OCI-LY7 (cell line): ENCODE measurements at regions not wholly inside any gene's neighbourhood (a gene's known extent, or its start where the extent isn't known, plus 50 kb on each side); places are given as distances from the start of the nearest gene placed in this dataset.

Source experiments
- BruUV-seq: library from RNA; stranded (reverse); fragments of 400-500 nt; replicated peaks from 2 replicates; lab custom pipeline; 2021; lab: Mats Ljungman, UMichigan
- CTCF ChIA-PET: fragments of 300-600 bp; sonication (Branson Sonifier 250); formaldehyde crosslinking; loops from one replicate; lab custom pipeline; 2022; ENCODE audit warnings: antibody characterized with exemption; ENCODE audit not compliant: unreplicated experiment; lab: Charles Lee
- POLR2A ChIA-PET: fragments of 300-600 bp; sonication (Branson Sonifier 250); formaldehyde crosslinking; loops from one replicate; lab custom pipeline; 2022; ENCODE audit warnings: antibody characterized with exemption; lab: Charles Lee
- DNase-seq: peaks from one replicate; pipeline ENCODE4 v3.0.0-alpha.2; 2015; ENCODE audit warnings: low spot score
- H2AFZ ChIP-seq: fragments of 200-600 bp; sonication (generic), shearing (Covaris generic); 2 replicates; pipeline ENCODE4 v1.6.1; 2014; ENCODE audit warnings: mild to moderate bottlenecking, antibody characterized with exemption, low read length, moderate library complexity
- H3K27ac ChIP-seq: fragments of 200-600 bp; sonication (generic); 2 replicates; pipeline ENCODE4 v1.5.1; 2014; ENCODE audit warnings: mixed run types, low read depth, mild to moderate bottlenecking, moderate library complexity, low read length, inconsistent platforms; ENCODE audit not compliant: poor library complexity, severe bottlenecking
- H3K36me3 ChIP-seq: fragments of 200-600 bp; sonication (generic); 2 replicates; pipeline ENCODE4 v1.6.1; 2014; ENCODE audit warnings: mild to moderate bottlenecking, antibody characterized with exemption, low read length, moderate library complexity, mixed read lengths; ENCODE audit not compliant: insufficient read depth
- H3K4me1 ChIP-seq: fragments of 200-600 bp; sonication (generic); 2 replicates; pipeline ENCODE4 v1.5.1; 2014; ENCODE audit warnings: mild to moderate bottlenecking, low read length; ENCODE audit not compliant: insufficient read depth, poor library complexity, severe bottlenecking
- H3K4me2 ChIP-seq: fragments of 200-600 bp; sonication (generic); 2 replicates; pipeline ENCODE4 v1.6.1; 2014; ENCODE audit warnings: mild to moderate bottlenecking, low read length
- H3K4me3 ChIP-seq: fragments of 200-600 bp; sonication (generic); 2 replicates; pipeline ENCODE4 v1.5.1; 2014; ENCODE audit warnings: mild to moderate bottlenecking, low read depth, low read length; ENCODE audit not compliant: poor library complexity, severe bottlenecking
- H3K79me2 ChIP-seq: fragments of 200-600 bp; sonication (generic); 2 replicates; pipeline ENCODE4 v1.6.1; 2016; ENCODE audit warnings: low read depth, mild to moderate bottlenecking, low read length, moderate library complexity, mixed read lengths; ENCODE audit not compliant: insufficient read depth
- H3K9me2 ChIP-seq: fragments of 200-600 bp; sonication (generic); 2 replicates; pipeline ENCODE4 v1.6.1; 2016; ENCODE audit warnings: mild to moderate bottlenecking, low read length, mixed read lengths; ENCODE audit not compliant: insufficient read depth
- H3K9me3 ChIP-seq: fragments of 200-600 bp; sonication (generic); 2 replicates; pipeline ENCODE4 v1.6.1; 2014; ENCODE audit warnings: mild to moderate bottlenecking, mixed run types, low read length, mixed read lengths
- H4K20me1 ChIP-seq: fragments of 200-600 bp; sonication (generic); 2 replicates; pipeline ENCODE4 v1.6.1; 2014; ENCODE audit warnings: mild to moderate bottlenecking, antibody characterized with exemption, low read length, moderate library complexity, mixed read lengths; ENCODE audit not compliant: insufficient read depth
- CTCF ChIP-seq: fragments of 200-600 bp; sonication (generic); conservative IDR thresholded peaks from 2 replicates; pipeline ENCODE4 v1.5.1; 2014; ENCODE audit warnings: mild to moderate bottlenecking, antibody characterized with exemption, low read length, moderate library complexity, mixed read lengths
- EZH2phosphoT487 ChIP-seq: fragments of 200-600 bp; sonication (generic); IDR thresholded peaks from 2 replicates; pipeline ENCODE4 v1.6.1; 2018; ENCODE audit warnings: low read depth, borderline replicate concordance, mild to moderate bottlenecking, mixed run types, antibody characterized with exemption, low read length, moderate library complexity, mixed read lengths
- intact Hi-C: fragments of 100-400 bp; cut with micrococcal nuclease; formaldehyde crosslinking; loops from one replicate; pipeline ENCODE4 v1.10.0; 2022; ENCODE audit not compliant: unreplicated experiment

- Histone ChIP-seq H3K4me2 (no peak overlapping the region), H4K20me1 (no peaks in the 10 kb centered on the region), H3K4me1 (no peaks in the 10 kb centered on the region), H3K79me2 (no peaks in the 10 kb centered on the region), H3K9me3 (no peaks in the 10 kb centered on the region), H3K9me2 (no peaks in the 10 kb centered on the region), H3K4me3 (no peak overlapping the region), H3K36me3 (no peaks in the 10 kb centered on the region), H3K27ac (no peak overlapping the region), H2AFZ (no peak overlapping the region)
- CTCF ChIA-PET: no interaction called here
- POLR2A ChIA-PET: no interaction called here
- TF ChIP-seq EZH2phosphoT487 (no peak), CTCF (no peak)
- no TSS peak for BruUV-seq
- intact Hi-C loops: no loop called here
- no peak for DNase-seq
Observed at GRCh38 chr6:27651371-27651732, 178.4 kb upstream of the ZNF184 start.

DNA sequence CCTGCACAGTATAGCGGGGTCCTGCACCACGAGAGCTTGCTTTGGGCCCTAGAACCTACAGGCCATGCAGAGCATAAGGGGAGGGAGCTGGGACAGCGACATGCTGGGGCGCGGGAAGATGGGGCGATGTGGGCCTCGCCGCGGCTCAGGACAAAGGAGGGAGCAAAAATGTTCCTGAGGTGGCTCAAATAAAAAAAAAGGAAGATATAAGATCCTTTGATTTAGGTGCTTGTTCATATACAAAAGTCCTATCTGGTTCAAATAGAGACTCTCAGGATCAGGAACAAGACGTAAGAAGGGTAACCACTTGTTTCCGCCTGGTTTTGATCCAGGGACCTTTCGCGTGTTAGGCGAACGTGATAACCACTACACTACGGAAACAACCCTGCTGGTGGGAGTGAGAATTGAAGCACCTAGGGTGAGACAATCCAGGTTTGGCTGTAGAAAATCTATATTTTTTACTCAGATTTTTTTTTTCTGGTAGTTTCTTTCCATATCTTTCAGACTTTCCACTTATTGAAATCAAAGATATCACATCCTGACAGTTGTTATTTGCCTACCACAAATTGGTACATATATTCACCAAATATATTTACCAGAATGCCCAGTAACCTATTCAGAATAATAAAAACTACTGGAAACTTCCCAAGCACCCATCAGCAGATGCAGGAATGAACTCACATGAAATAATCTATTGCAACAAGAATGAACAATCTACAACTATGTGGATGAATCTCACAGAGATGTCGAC is 177.9 kb upstream of the ZNF184 start:
- H3K79me2 ChIP-seq: no peaks in the 10 kb centered on the region
- no peaks in the 10 kb centered on the region for H3K9me2 ChIP-seq
- POLR2A ChIA-PET: no interaction called here
- no peak overlapping the region for H3K27ac ChIP-seq
- H3K36me3 ChIP-seq: no peaks in the 10 kb centered on the region
- DNase-seq: no peak
- no peak overlapping the region for H2AFZ ChIP-seq
- H4K20me1 ChIP-seq: no peaks in the 10 kb centered on the region
- TF ChIP-seq EZH2phosphoT487 (no peak), CTCF (0 out of 2 replicates have a peak, but pooled peaks have one; percentile 26)
- H3K4me2 ChIP-seq: no peak overlapping the region
- no peaks in the 10 kb centered on the region for H3K9me3 ChIP-seq
- no TSS peak for BruUV-seq
- intact Hi-C loops: no loop called here
- CTCF ChIA-PET: no interaction called here
- no peaks in the 10 kb centered on the region for H3K4me1 ChIP-seq
- no peak overlapping the region for H3K4me3 ChIP-seq

DNA sequence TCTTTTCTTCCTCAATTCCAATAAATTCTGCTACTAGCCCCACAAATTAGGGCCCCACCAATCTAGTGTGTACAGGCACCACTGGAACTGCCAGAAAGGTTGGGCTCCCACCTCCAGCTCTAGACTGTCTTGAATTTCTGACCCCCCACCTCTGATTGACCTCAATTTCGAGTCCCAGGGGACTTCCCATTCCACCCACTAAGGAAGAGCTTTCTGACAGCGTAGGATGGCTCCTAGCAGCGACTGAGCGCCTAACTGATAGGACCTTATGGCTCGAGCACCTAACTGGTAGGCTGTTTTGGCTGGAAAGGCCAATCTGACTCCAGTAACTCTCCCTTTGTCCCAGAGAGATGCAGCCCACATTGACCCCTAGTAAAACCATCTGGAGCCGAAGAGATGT is 171.6 kb upstream of the ZNF184 start:
- CTCF ChIA-PET: no interaction called here
- H3K36me3 ChIP-seq: no peaks in the 10 kb centered on the region
- TF ChIP-seq CTCF (no peak), EZH2phosphoT487 (no peak)
- H2AFZ ChIP-seq: no peak overlapping the region
- DNase-seq: no peak
- no peaks in the 10 kb centered on the region for H3K4me1 ChIP-seq
- BruUV-seq: no TSS peak
- no peak overlapping the region for H3K4me3 ChIP-seq
- no peaks in the 10 kb centered on the region for H3K79me2 ChIP-seq
- H4K20me1 ChIP-seq: no peaks in the 10 kb centered on the region
- H3K9me2 ChIP-seq: no peaks in the 10 kb centered on the region
- POLR2A ChIA-PET: no interaction called here
- H3K9me3 ChIP-seq: peaks cover 6% of the 10 kb centered on the region; the same call in 1 of the 2 replicates
- H3K4me2 ChIP-seq: no peak overlapping the region
- intact Hi-C loops: no loop called here
- H3K27ac ChIP-seq: no peak overlapping the region
